B cell (primary cell): ENCODE measurements at regions not wholly inside any gene's neighbourhood (a gene's known extent, or its start where the extent isn't known, plus 50 kb on each side); places are given as distances from the start of the nearest gene placed in this dataset.

Source experiments
- ATAC-seq: fragments of 200-7000 bp; cut with Tn5 transposase; one replicate; pipeline ENCODE4 v1.10.0; 2021; ENCODE audit warnings: low read depth, mild to moderate bottlenecking, moderate number of reproducible peaks, moderate library complexity
- CTCF ChIA-PET: fragments of 350-600 bp; sonication (Branson Sonifier 250); formaldehyde crosslinking; loops from one replicate; lab custom pipeline; 2021; ENCODE audit warnings: antibody characterized with exemption, inconsistent platforms; lab: Charles Lee
- POLR2A ChIA-PET: fragments of 350-600 bp; sonication (Branson Sonifier 250); formaldehyde crosslinking; loops from one replicate; lab custom pipeline; 2021; ENCODE audit warnings: antibody characterized with exemption; lab: Charles Lee
- DNase-seq: peaks from one replicate; pipeline ENCODE4 v3.0.0; 2013
- H2AFZ ChIP-seq: 2 replicates; pipeline ENCODE4 v1.6.1; 2012; ENCODE audit warnings: mild to moderate bottlenecking, low read depth, low read length; ENCODE audit not compliant: insufficient read depth, poor library complexity, severe bottlenecking
- H3K27ac ChIP-seq, 2 donors: 1 replicate in 1 of 2; 2 replicates in 1 of 2; pipeline ENCODE4 v1.5.1; 2012 to 2013; ENCODE audit warnings: low read length in 2 of 2, mild to moderate bottlenecking in 2 of 2, moderate library complexity in 1 of 2
- H3K27me3 ChIP-seq, 4 experiments: fragments of 200-600 bp in 1 of 4; sonication (generic) in 1 of 4; replicated peaks in 1 of 4; 1 replicate in 2 of 4; 2 replicates in 2 of 4; pipeline versions ENCODE4 v1.6.1 to v1.7.0; 2013 to 2016; ENCODE audit warnings: low read length in 3 of 4, mild to moderate bottlenecking in 2 of 4, mixed read lengths in 1 of 4, moderate library complexity in 1 of 4; ENCODE audit not compliant: insufficient read depth in 4 of 4, control insufficient read depth in 3 of 4; ENCODE audit errors: control extremely low read depth in 1 of 4
- H3K36me3 ChIP-seq, 2 experiments: replicated peaks in 1 of 2; 1 replicate in 1 of 2; 2 replicates in 1 of 2; pipeline versions ENCODE4 v1.6.1 to v1.7.1; 2013; ENCODE audit warnings: low read length in 1 of 2; ENCODE audit not compliant: insufficient read depth in 2 of 2, control insufficient read depth in 1 of 2; ENCODE audit errors: control extremely low read depth in 1 of 2, extremely low read depth in 1 of 2
- H3K4me1 ChIP-seq, 2 donors: fragments of 200-600 bp in 1 of 2; sonication (generic) in 1 of 2; 1 replicate in 1 of 2; 2 replicates in 1 of 2; pipeline versions ENCODE4 v1.5.1 to v1.6.1; 2013 to 2017; ENCODE audit warnings: low read length in 2 of 2; ENCODE audit not compliant: control insufficient read depth in 2 of 2, insufficient read depth in 2 of 2
- H3K4me2 ChIP-seq: replicated peaks from 2 replicates; pipeline ENCODE3; 2012; ENCODE audit warnings: mild to moderate bottlenecking, low read depth, low read length; ENCODE audit not compliant: poor library complexity, severe bottlenecking
- H3K4me3 ChIP-seq, 5 experiments: fragments of 200-600 bp in 1 of 5; sonication (generic) in 1 of 5; 1 replicate in 3 of 5; 2 replicates in 2 of 5; pipeline versions ENCODE4 v1.5.1 to v1.7.0; 2011 to 2016; ENCODE audit warnings: low read length in 4 of 5, mild to moderate bottlenecking in 4 of 5, low read depth in 2 of 5, control low read depth in 1 of 5, moderate library complexity in 1 of 5; ENCODE audit not compliant: insufficient read depth in 1 of 5; ENCODE audit errors: control extremely low read depth in 1 of 5, extremely low read depth in 1 of 5
- H3K79me2 ChIP-seq: fragments of 200-600 bp; sonication (generic); one replicate; pipeline ENCODE4 v1.6.0; 2016; ENCODE audit warnings: low read length; ENCODE audit not compliant: control insufficient read depth, insufficient read depth
- H3K9ac ChIP-seq: fragments of 200-600 bp; sonication (generic); 2 replicates; pipeline ENCODE4 v1.6.1; 2017; ENCODE audit warnings: mild to moderate bottlenecking, low read length, moderate library complexity
- H3K9me3 ChIP-seq, 3 donors: one replicate each; pipeline versions ENCODE4 v1.6.1 to v1.7.1; 2013; ENCODE audit warnings: low read length in 2 of 3; ENCODE audit not compliant: control insufficient read depth in 2 of 3, insufficient read depth in 1 of 3; ENCODE audit errors: control extremely low read depth in 1 of 3
- H4K20me1 ChIP-seq: 2 replicates; pipeline ENCODE4 v1.6.0; 2012; ENCODE audit warnings: mild to moderate bottlenecking, low read length; ENCODE audit not compliant: insufficient read depth, control insufficient read depth, poor library complexity, severe bottlenecking
- H3K27ac Mint-ChIP-seq: one replicate; pipeline ENCODE4 v1.8.0; 2021; ENCODE audit warnings: mixed read lengths
- H3K27me3 Mint-ChIP-seq: one replicate; pipeline ENCODE4 v1.8.0; 2021; ENCODE audit warnings: mixed read lengths
- H3K4me1 Mint-ChIP-seq: one replicate; pipeline ENCODE4 v1.8.0; 2021; ENCODE audit warnings: mixed read lengths
- H3K4me3 Mint-ChIP-seq: one replicate; pipeline ENCODE4 v1.8.0; 2021; ENCODE audit warnings: mixed read lengths
- H3K9me3 Mint-ChIP-seq: one replicate; pipeline ENCODE4 v1.8.0; 2022; ENCODE audit warnings: mixed read lengths; ENCODE audit not compliant: insufficient read depth
- CTCF ChIP-seq: fragments of 200-600 bp; IDR thresholded peaks from one replicate; pipeline ENCODE4 v1.8.0; 2022; ENCODE audit warnings: antibody characterized with exemption, mild to moderate bottlenecking
- EZH2 ChIP-seq: IDR thresholded peaks from 2 replicates; pipeline ENCODE4 v1.6.1; 2012; ENCODE audit warnings: borderline replicate concordance, low read depth, mild to moderate bottlenecking, moderate library complexity, low read length; ENCODE audit not compliant: insufficient read depth, poor library complexity, severe bottlenecking
- WGBS: methylation state at CpG from one replicate; pipeline ENCODE4 v1.1.5; 2013; ENCODE audit warnings: missing lambda C conversion rate; ENCODE audit not compliant: insufficient coverage; 5-methylcytosine and 5-hydroxymethylcytosine counted together
- intact Hi-C: fragments of 100-400 bp; cut with micrococcal nuclease; formaldehyde crosslinking; loops from one replicate; pipeline ENCODE4 v1.10.0; 2022

- no peak overlapping the region for H3K4me3 ChIP-seq
- intact Hi-C loops = no loop called here
- Mint-ChIP-seq H3K9me3 (no peaks in the 10 kb centered on the region), H3K4me1 (no peaks in the 10 kb centered on the region), H3K4me3 (no peak overlapping the region), H3K27me3 (no peaks in the 10 kb centered on the region), H3K27ac (no peak overlapping the region)
- H3K4me2 ChIP-seq = no peak overlapping the region
- no peaks in the 10 kb centered on the region for H3K27me3 ChIP-seq
- no peaks in the 10 kb centered on the region for H3K79me2 ChIP-seq
- WGBS = 100% methylated on average over 1 of the region's 3 CpGs
- no peaks in the 10 kb centered on the region for H3K36me3 ChIP-seq
- CTCF ChIA-PET = no interaction called here
- no peak overlapping the region for H2AFZ ChIP-seq
- H3K4me1 ChIP-seq = no peaks in the 10 kb centered on the region
- no peak overlapping the region for H3K9ac ChIP-seq
- H3K9me3 ChIP-seq = no peaks in the 10 kb centered on the region
- no peak overlapping the region for H3K27ac ChIP-seq
- TF ChIP-seq CTCF (no peak), EZH2 (no peak)
- POLR2A ChIA-PET = no interaction called here
- DNase-seq (no peak), ATAC-seq (no peak)
- H4K20me1 ChIP-seq = no peaks in the 10 kb centered on the region
These were observed 830.4 kb upstream of the ZNF608 start for GRCh38 chr5:125576822-125577221.

- CTCF ChIA-PET = no interaction called here
- no peaks in the 10 kb centered on the region for H3K4me1 Mint-ChIP-seq
These were observed 832.1 kb upstream of the ZNF608 start for GRCh38 chr5:125578551-125578950.

More at GRCh38 chr5:125578551-125578950, 832.1 kb upstream of the ZNF608 start:
- H3K4me3 Mint-ChIP-seq = no peak overlapping the region
- intact Hi-C loops = no loop called here
- POLR2A ChIA-PET = no interaction called here
- no peak for TF ChIP-seq CTCF
- TF ChIP-seq EZH2 = no peak
- H3K27me3 Mint-ChIP-seq = no peaks in the 10 kb centered on the region
- H3K27ac ChIP-seq = no peak overlapping the region
- H3K9me3 ChIP-seq = no peaks in the 10 kb centered on the region
- H3K9me3 Mint-ChIP-seq = no peaks in the 10 kb centered on the region
- ATAC-seq (no peak), DNase-seq (no peak)
- no peak overlapping the region for H3K9ac ChIP-seq
- H3K27ac Mint-ChIP-seq = no peak overlapping the region
- no peak overlapping the region for H3K4me3 ChIP-seq
- no peaks in the 10 kb centered on the region for H3K79me2 ChIP-seq
- no peaks in the 10 kb centered on the region for H3K27me3 ChIP-seq
- H4K20me1 ChIP-seq = no peaks in the 10 kb centered on the region
- no peak overlapping the region for H3K4me2 ChIP-seq
- H3K4me1 ChIP-seq = no peaks in the 10 kb centered on the region
- 67% methylated on average over 1 of the region's 1 CpG for WGBS
- no peaks in the 10 kb centered on the region for H3K36me3 ChIP-seq
- no peak overlapping the region for H2AFZ ChIP-seq
